Lower lobe of right lung (tissue), 2 donors: ENCODE measurements at regions not wholly inside any gene's neighbourhood (a gene's known extent, or its start where the extent isn't known, plus 50 kb on each side); places are given as distances from the start of the nearest gene placed in this dataset.
A peak's percentile ranks its signal among the peaks of the same experiment; 100 is the strongest.

Experiments
- ATAC-seq, 2 donors: fragments of 200-7000 bp; cut with Tn5 transposase; one replicate each; pipeline ENCODE4 v1.9.1; 2020 to 2022; ENCODE audit warnings: mild to moderate bottlenecking in 2 of 2, moderate library complexity in 2 of 2
- DNase-seq: peaks from one replicate; pipeline ENCODE4 v3.0.0-alpha.2; 2020
- H3K27ac ChIP-seq: fragments of 200-600 bp; one replicate; pipeline ENCODE4 v1.8.0; 2022
- H3K27me3 ChIP-seq: fragments of 200-600 bp; one replicate; pipeline ENCODE4 v1.8.0; 2022; ENCODE audit warnings: low read depth
- H3K36me3 ChIP-seq: fragments of 200-600 bp; one replicate; pipeline ENCODE4 v1.8.0; 2022; ENCODE audit warnings: mild to moderate bottlenecking
- H3K4me1 ChIP-seq: fragments of 200-600 bp; one replicate; pipeline ENCODE4 v1.8.0; 2022
- H3K4me3 ChIP-seq: fragments of 200-600 bp; one replicate; pipeline ENCODE4 v1.8.0; 2022; ENCODE audit warnings: mild to moderate bottlenecking
- H3K9me3 ChIP-seq: fragments of 200-600 bp; one replicate; pipeline ENCODE4 v1.8.0; 2022
- CTCF ChIP-seq: fragments of 200-600 bp; IDR thresholded peaks from one replicate; pipeline ENCODE4 v1.8.0; 2022; ENCODE audit warnings: antibody characterized with exemption, mild to moderate bottlenecking
- intact Hi-C: fragments of 100-400 bp; cut with DNase I; formaldehyde crosslinking; loops from one replicate; pipeline ENCODE4 v1.11.0; 2022
- donor health status: DM: no; HTN: yes; CAD: no; lungs with severe emphysema.

DNA sequence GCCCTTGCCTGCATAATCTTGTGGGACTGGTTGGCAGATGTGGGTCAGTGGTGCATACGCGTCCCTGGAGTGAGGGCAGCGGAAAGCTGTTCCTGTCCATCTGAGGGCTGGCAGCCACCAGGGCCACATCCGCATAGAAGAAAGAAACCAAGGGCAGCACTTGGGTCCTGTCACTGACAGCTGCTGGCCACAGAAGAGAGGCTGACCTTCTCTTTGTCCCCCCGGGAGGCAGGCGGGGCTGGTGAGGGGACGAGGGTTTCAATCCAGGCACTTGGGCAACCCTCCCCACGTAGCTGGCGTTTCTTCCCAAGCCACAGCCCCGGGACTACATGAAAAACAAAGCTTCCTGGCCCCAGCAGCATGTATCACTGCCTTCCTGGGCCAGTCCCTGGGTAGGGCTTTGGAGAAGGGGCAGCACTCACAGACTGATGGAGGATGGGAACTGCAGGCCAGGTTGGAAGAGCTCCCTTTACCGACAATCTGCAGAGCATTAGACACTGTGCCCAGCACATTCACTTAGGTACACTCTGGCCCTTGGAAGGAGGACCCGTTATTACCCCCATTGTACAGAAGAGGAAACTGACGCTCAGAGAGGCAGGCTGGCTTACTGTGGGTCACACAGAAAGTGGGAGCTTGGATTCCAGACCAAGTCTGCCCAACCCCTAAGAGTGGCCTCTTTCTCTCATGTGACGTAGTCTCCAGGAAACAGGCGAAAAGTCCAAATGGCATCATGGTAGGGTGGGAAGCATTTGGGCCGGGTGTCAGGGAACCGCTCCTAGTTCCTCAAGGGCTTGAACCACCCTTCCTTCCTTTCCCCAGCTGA, 78.8 kb upstream of the SLC6A6 start:
- ATAC-seq, result peak in 1 of 2 donors; percentile 13
- TF ChIP-seq CTCF, result no peak
- H3K9me3 ChIP-seq, result no peaks in the 10 kb centered on the region
- H3K27ac ChIP-seq, result no peak overlapping the region
- H3K4me3 ChIP-seq, result no peak overlapping the region
- intact Hi-C loops, result no loop called here
- H3K27me3 ChIP-seq, result no peaks in the 10 kb centered on the region
- no peaks in the 10 kb centered on the region for H3K36me3 ChIP-seq
- DNase-seq, result no peak
- H3K4me1 ChIP-seq, result peaks cover 9% of the 10 kb centered on the region

DNA sequence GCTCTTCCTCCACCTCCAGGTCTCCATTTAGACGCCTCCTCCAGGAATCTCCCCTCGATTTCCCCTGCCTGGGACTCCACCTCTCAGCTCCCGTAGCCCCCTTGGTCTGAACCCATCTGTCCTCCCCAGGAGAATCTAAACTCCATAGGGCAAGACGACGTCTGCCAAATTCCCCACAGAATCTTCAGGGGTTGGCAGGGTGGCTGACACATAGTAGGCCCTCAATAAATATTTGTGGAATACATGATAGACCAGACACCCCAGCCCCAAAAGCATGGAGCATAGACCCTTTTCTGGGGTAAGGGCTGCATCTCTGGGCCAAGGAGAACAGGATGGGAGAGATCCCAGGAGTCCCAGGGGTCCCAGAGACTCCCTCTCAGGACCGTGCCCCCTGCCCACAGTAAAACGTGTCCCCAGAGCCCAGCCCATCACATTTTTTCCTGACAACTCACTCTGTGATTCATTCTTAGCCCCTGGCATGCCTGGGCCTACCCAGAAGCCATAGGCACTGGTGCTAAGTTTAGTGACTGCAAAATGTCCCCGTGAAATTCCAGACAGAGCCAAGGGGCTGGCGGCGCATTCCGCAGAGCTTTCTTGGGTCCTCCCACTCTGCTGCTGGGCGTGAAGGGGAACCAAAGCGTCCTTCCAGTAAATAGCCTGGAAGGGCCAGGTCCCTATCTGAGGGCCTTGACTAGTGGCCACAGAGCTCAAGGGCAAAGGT, 78.0 kb upstream of the SLC6A6 start:
- Histone ChIP-seq H3K4me3 (no peak overlapping the region), H3K27ac (no peak overlapping the region), H3K27me3 (no peaks in the 10 kb centered on the region), H3K36me3 (no peaks in the 10 kb centered on the region), H3K9me3 (no peaks in the 10 kb centered on the region), H3K4me1 (peaks cover 9% of the 10 kb centered on the region)
- no peak for DNase-seq
- intact Hi-C loops, result no loop called here
- no peak for TF ChIP-seq CTCF
- ATAC-seq, result no peak

DNA sequence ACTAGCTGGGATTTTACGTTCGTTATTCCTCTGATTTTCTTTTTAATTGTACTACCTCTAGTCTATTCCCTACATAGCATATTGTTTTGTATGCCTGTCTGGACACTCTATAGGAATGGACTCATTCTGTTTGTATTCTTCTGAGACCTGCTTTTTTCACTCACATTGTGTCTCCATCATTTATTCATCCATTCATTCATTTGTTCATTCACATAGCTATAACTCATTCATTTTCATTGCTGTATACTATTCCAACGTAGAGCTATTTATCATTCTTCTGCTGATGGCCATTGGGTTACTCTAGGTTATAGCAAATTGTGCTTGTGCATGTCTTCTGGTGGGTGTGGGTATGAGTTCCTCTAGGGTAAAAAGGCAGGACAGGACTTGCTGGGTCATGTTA, 74.0 kb upstream of the SLC6A6 start:
- H3K27ac ChIP-seq, result no peak overlapping the region
- no peaks in the 10 kb centered on the region for H3K9me3 ChIP-seq
- no peaks in the 10 kb centered on the region for H3K27me3 ChIP-seq
- H3K4me1 ChIP-seq, result peaks cover under 1% of the 10 kb centered on the region
- intact Hi-C loops, result no loop called here
- DNase-seq (no peak), ATAC-seq (no peak)
- H3K36me3 ChIP-seq, result no peaks in the 10 kb centered on the region
- H3K4me3 ChIP-seq, result no peak overlapping the region
- no peak for TF ChIP-seq CTCF

GRCh38 chr3:14329116-14329830, 73.1 kb upstream of the SLC6A6 start:
- Histone ChIP-seq H3K4me1 (no peaks in the 10 kb centered on the region), H3K27ac (no peak overlapping the region)
- peak; percentile 16 to 26 for ATAC-seq

More at GRCh38 chr3:14329116-14329830, 73.1 kb upstream of the SLC6A6 start:
- H3K36me3 ChIP-seq, result no peaks in the 10 kb centered on the region
- intact Hi-C loops, result no loop called here
- no peak for TF ChIP-seq CTCF
- no peaks in the 10 kb centered on the region for H3K9me3 ChIP-seq
- peak; percentile 22 for DNase-seq
- no peaks in the 10 kb centered on the region for H3K27me3 ChIP-seq
- no peak overlapping the region for H3K4me3 ChIP-seq
